OCI-LY1 (cell line): ENCODE measurements at regions not wholly inside any gene's neighbourhood (a gene's known extent, or its start where the extent isn't known, plus 50 kb on each side); places are given as distances from the start of the nearest gene placed in this dataset.

Experiments
- H2AFZ ChIP-seq: fragments of 200-600 bp; sonication (generic), shearing (Covaris generic); 2 replicates; pipeline ENCODE4 v1.6.0; 2014; ENCODE audit warnings: antibody characterized with exemption, mild to moderate bottlenecking, low read length
- H3F3A ChIP-seq: fragments of 200-600 bp; sonication (generic), shearing (Covaris generic); 2 replicates; pipeline ENCODE4 v1.6.0; 2014; ENCODE audit warnings: mild to moderate bottlenecking, antibody characterized with exemption, low read length, moderate library complexity; ENCODE audit not compliant: insufficient read depth
- H3K27ac ChIP-seq: fragments of 200-600 bp; sonication (generic); 2 replicates; pipeline ENCODE4 v1.5.1; 2014; ENCODE audit warnings: low read length, mixed run types, mild to moderate bottlenecking, low read depth; ENCODE audit not compliant: poor library complexity, severe bottlenecking
- H3K27me3 ChIP-seq: fragments of 200-600 bp; sonication (generic); 2 replicates; pipeline ENCODE4 v1.6.0; 2014; ENCODE audit warnings: antibody characterized with exemption, mild to moderate bottlenecking, low read length, moderate library complexity; ENCODE audit not compliant: insufficient read depth
- H3K36me3 ChIP-seq: fragments of 200-600 bp; sonication (generic); 2 replicates; pipeline ENCODE4 v1.6.1; 2014; ENCODE audit warnings: mild to moderate bottlenecking, antibody characterized with exemption, low read length, moderate library complexity, mixed read lengths; ENCODE audit not compliant: insufficient read depth
- H3K4me1 ChIP-seq: fragments of 200-600 bp; sonication (generic); 2 replicates; pipeline ENCODE4 v1.5.1; 2014; ENCODE audit warnings: mild to moderate bottlenecking, low read length, moderate library complexity; ENCODE audit not compliant: insufficient read depth, severe bottlenecking
- H3K4me2 ChIP-seq: fragments of 200-600 bp; sonication (generic), shearing (Covaris generic); 2 replicates; pipeline ENCODE4 v1.6.1; 2014; ENCODE audit warnings: low read length
- H3K4me3 ChIP-seq: fragments of 200-600 bp; sonication (generic); 2 replicates; pipeline ENCODE4 v1.5.1; 2014; ENCODE audit warnings: low read length, low read depth, mild to moderate bottlenecking, mixed read lengths; ENCODE audit not compliant: poor library complexity, severe bottlenecking
- H3K79me2 ChIP-seq: fragments of 200-600 bp; shearing (Covaris generic); 2 replicates; pipeline ENCODE4 v1.6.1; 2016; ENCODE audit warnings: mixed run types, low read length, mixed read lengths; ENCODE audit not compliant: insufficient read depth
- H3K9ac ChIP-seq: fragments of 200-600 bp; sonication (generic), shearing (Covaris generic); 2 replicates; pipeline ENCODE4 v1.6.1; 2014; ENCODE audit warnings: mild to moderate bottlenecking, low read length, mixed read lengths
- H3K9me2 ChIP-seq: fragments of 200-600 bp; sonication (generic), shearing (Covaris generic); 2 replicates; pipeline ENCODE4 v1.6.1; 2014; ENCODE audit warnings: low read depth, mild to moderate bottlenecking, low read length, mixed read lengths
- H3K9me3 ChIP-seq: fragments of 200-600 bp; shearing (Covaris generic); 2 replicates; pipeline ENCODE4 v1.6.1; 2014; ENCODE audit warnings: low read length, mixed read lengths
- H4K20me1 ChIP-seq: fragments of 200-600 bp; sonication (generic), shearing (Covaris generic); 2 replicates; pipeline ENCODE4 v1.6.0; 2016; ENCODE audit warnings: mild to moderate bottlenecking, low read length; ENCODE audit not compliant: insufficient read depth
- CTCF ChIP-seq: fragments of 200-600 bp; sonication (generic), shearing (Covaris generic); IDR thresholded peaks from 2 replicates; pipeline ENCODE4 v1.5.1; 2017; ENCODE audit warnings: mild to moderate bottlenecking, antibody characterized with exemption, low read length, moderate library complexity, mixed read lengths
- EZH2 ChIP-seq: fragments of 200-600 bp; sonication (generic), shearing (Covaris generic); IDR thresholded peaks from 2 replicates; pipeline ENCODE4 v1.8.0; 2017; ENCODE audit warnings: borderline replicate concordance, mixed run types, mild to moderate bottlenecking, antibody characterized with exemption, low read length, moderate library complexity, mixed read lengths

DNA sequence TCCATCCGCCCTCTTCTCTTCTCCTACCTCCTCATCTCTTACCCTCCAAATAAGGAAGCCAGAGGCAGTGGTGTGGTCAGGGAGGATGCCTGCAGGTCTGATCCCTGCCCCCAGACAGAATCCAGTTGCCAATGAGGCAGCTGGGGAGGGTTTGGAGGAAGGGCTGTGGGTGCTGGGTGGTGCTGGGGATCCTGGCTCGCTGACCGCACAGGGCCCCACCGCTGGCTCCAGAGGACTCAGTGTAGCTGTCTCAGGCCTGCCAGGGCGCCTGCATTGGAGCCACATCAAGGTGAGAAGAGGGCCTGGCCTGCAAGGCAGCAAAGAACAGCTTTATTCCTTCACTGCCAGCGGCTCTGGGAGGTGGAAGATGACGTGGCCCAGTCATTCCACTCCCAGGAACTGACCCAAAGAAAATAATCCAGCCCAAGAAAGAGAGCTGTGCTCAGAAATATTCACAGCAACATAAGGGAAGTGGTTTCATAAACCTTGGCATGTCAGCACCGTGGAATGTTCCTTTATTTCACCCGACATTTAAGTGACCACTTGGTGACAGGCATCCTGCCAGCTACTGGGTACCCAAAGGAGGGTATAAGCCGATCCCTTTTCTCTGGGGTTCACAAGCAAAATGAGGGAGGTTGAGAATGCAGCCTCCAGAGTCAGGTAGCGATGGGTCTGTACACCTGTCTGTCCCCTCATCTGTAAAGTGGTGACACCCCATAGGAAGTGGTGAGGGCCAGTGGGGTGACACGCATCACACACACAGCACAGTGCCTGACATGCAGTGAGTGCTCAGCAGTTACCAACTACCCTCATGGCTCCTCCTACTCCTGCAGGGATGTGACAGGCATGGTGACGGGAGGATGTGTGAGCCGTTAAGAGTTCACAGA is 125.1 kb downstream of the SNX5 start:
- Histone ChIP-seq H3K36me3 (no peaks in the 10 kb centered on the region), H3K9me2 (no peaks in the 10 kb centered on the region), H3K79me2 (no peaks in the 10 kb centered on the region), H3K27ac (no peak overlapping the region), H3K4me2 (no peak overlapping the region), H4K20me1 (no peaks in the 10 kb centered on the region), H3K4me1 (peaks cover 27% of the 10 kb centered on the region), H3K27me3 (no peaks in the 10 kb centered on the region; the same call in 1 of the 2 replicates), H3K9me3 (no peaks in the 10 kb centered on the region), H2AFZ (no peak overlapping the region), H3K4me3 (no peak overlapping the region), H3K9ac (no peak overlapping the region), H3F3A (no peaks in the 10 kb centered on the region)
- TF ChIP-seq CTCF (no peak), EZH2 (no peak)

DNA sequence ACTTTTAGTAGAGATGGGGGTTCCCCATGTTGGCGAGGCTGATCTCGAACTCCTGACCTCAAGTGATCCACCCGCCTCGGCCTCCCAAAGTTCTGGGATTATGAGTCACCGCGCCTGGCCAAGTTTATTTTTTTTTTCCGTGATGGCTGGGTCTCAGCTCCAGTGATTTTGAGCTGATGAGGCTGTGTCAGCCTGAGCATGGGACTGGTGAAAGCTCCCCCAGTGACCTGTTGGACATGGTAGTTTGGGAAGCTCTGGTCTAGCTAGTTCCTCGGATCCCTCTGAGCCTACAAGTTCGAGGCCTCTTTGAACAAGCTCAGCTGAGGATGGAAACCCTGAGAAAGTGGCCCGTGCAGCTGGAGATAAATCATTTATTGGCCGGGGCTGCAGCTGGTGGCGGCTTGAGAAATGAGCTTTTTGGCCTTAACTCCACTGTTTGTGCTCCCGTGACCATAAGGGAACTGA is 126.8 kb downstream of the SNX5 start:
- H3K36me3 ChIP-seq, result no peaks in the 10 kb centered on the region
- H4K20me1 ChIP-seq, result no peaks in the 10 kb centered on the region
- H3K4me1 ChIP-seq, result peaks cover 10% of the 10 kb centered on the region
- TF ChIP-seq CTCF (no peak), EZH2 (no peak)
- H3K4me2 ChIP-seq, result no peak overlapping the region
- H3K9me2 ChIP-seq, result no peaks in the 10 kb centered on the region
- no peaks in the 10 kb centered on the region for H3K79me2 ChIP-seq
- H3F3A ChIP-seq, result no peaks in the 10 kb centered on the region
- no peaks in the 10 kb centered on the region; the same call in 1 of the 2 replicates for H3K27me3 ChIP-seq
- H3K9me3 ChIP-seq, result no peaks in the 10 kb centered on the region
- no peak overlapping the region for H3K4me3 ChIP-seq
- H2AFZ ChIP-seq, result no peak overlapping the region
- H3K9ac ChIP-seq, result no peak overlapping the region
- H3K27ac ChIP-seq, result no peak overlapping the region

DNA sequence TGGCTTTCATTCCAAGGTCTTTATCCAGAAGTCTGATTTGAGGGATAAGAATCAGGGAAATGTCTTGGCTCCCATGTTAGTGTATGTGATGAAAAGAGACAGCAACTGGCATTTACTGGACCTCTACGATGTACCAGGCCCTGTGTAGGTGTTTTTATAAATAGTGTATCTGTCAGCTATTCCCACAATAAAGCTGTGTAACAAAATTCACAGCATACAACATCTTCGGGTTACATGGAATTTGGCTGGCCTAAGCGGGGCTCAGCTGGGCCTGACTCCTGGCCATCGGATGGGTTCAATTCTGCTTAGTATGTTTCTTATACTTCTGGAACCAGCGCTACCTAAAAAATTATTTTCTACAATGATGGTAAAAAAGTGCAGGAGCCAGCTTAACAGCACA is 128.2 kb downstream of the SNX5 start:
- TF ChIP-seq CTCF, result no peak
- no peak for TF ChIP-seq EZH2
- Histone ChIP-seq H3K9ac (no peak overlapping the region), H3F3A (no peaks in the 10 kb centered on the region), H3K79me2 (no peaks in the 10 kb centered on the region), H2AFZ (no peak overlapping the region), H3K27me3 (no peaks in the 10 kb centered on the region; the same call in 1 of the 2 replicates), H3K4me2 (no peak overlapping the region), H3K9me2 (no peaks in the 10 kb centered on the region), H4K20me1 (no peaks in the 10 kb centered on the region), H3K4me3 (no peak overlapping the region), H3K36me3 (no peaks in the 10 kb centered on the region), H3K27ac (no peak overlapping the region), H3K4me1 (no peaks in the 10 kb centered on the region), H3K9me3 (no peaks in the 10 kb centered on the region)
